Cerebellar cortex (tissue), 1 donor: ENCODE measurements at regions not wholly inside any gene's neighbourhood (a gene's known extent, or its start where the extent isn't known, plus 50 kb on each side); places are given as distances from the start of the nearest gene placed in this dataset.
"Not testable (repeated sequence)": the region's sequence is repeated elsewhere in the genome, so short reads cannot be mapped to it uniquely, and the experiment has no call there.

ENCODE experiments used
- DNase-seq: peaks from one replicate; pipeline ENCODE4 v3.0.0-alpha.2; 2015; ENCODE audit warnings: low spot score

DNA sequence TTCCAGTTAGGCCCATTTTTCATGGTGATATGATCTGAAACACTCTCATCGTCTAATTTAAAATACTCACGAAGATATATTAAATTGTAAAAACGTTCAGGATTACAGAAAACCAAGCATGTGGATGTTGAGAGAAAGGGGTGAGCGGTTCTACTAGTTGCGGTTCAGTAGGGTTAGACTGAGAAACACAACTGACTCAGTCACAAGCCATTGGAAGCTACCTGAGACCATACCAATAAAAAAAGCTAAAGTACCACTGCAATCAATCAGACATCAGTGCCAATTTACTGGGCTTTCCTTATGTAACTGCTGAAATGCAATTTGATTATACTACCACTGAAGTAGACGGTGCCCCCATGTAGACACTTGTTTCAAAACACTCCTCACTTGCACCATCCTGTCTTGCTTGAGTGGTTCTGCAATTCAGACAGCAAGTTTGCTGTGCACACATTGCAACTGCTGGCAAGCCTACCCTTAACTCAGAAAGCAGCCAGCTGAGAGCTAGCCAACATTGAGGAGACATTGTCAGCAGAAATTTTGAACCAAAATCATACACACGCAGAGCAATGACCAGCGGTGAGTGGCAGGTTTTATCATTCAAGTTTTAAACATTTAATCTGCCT lies 368.7 kb upstream of the ARHGEF26 start:
- no peak for DNase-seq

DNA sequence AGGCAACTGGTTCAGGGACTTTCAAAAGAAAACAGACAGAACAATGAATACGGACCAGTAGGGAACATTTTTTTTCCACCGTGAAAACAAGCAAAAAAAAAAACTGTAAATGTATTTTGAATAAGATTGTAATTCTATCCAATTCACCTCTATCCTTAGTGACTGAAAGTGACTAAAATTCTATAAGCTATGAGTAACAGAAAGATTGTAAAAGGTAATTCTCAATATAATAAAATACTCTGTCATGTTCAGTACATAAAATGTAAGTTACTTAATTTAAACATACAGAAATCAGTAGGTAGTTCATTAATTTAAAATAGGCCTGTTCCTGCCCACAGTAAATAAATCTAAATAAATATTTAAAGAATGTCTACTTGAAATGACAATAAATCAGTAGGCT lies 368.2 kb upstream of the ARHGEF26 start:
- DNase-seq, result no peak

DNA sequence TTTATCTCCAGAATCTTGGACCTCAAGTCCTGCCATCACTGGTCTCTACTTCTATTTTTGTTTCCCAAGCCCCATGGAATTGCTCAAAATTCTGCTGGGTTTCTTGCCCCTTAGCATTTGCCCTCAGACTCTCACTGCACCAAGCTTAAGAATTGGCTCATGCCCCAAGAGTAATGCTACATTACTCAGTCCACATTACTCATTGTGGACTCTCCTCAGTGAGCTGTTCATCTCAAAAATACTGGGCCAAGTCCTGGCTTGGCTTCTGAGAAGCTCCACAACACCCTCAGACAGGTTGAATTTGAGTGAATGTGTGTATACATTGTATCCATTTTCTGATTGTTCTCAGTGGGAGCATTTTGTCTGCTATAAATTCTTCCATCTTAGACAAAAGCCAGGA lies 364.4 kb upstream of the ARHGEF26 start:
- DNase-seq, result no peak

DNA sequence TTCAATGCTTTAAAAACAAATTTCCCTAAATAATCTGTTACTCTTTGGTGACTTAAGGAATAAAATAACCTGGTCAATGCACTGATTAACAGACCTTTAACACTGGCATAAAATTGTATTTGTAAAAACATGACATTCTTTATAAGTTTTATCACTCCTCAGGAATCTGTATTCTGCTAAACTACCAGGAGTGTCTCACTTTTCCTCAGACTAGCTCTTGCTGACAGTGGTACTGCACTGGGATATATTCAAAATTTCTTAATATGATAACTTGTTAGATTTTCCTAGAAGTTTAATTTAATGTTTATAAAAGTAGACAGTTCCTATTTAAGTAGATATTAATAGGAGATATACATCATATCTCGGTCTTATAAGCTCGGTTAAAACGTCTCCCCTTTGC lies 363.4 kb upstream of the ARHGEF26 start:
- no peak for DNase-seq

DNA sequence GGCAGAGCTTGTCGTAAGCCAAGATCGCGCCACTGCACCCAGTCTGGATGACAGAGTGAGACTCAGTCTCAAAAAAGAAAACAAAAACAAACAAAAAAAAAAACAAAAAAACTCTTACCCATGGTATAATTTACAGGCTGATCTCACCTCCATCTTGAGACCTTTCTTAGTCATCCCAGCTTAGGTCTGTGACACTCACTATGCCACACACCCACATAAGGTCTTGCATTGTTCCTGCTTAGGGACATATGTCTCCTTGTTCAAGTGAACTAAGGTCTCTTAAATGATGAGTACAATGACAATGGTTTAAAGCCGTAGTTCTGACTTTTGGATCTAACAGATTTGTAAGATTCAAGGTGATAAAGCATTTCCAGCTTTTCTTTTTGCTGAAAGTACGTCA lies 360.2 kb upstream of the ARHGEF26 start:
- DNase-seq, result no peak

DNA sequence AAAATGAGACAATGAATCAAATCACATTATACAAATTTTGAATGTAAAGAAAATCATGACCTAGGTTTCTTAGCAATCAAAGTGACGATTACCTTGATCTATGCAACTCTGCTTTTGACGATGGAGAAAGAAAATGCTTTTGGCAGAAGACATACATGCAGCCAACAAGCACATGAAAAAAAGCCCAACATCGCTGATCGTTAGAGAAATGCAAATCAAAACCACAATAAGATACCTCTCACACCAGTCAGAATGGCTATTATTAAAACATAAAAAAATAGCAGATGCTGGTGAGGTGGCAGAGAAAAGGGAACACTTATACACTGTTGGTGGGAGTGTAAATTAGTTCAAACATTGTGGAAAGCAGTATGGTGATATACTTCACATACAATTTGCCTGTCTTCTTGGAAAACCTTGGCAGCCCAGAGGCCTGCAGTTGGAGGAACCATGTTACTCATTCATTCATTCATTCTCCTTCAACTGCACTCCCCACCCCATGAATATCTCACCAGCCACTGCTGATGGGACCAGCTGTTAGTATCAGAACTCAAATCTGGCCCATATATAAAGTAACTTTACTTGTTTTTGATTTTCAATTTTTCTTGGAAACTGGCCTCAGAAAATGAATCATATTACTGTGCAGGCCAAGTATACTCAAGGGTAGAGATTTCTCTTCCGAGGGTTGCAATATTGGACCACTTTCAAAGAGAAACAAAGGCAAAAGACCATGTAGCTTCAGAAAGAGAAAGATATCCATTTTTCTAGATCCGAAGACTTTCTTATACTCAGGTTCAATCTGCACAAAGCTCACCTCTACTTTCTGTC lies 358.6 kb upstream of the ARHGEF26 start:
- no peak for DNase-seq

DNA sequence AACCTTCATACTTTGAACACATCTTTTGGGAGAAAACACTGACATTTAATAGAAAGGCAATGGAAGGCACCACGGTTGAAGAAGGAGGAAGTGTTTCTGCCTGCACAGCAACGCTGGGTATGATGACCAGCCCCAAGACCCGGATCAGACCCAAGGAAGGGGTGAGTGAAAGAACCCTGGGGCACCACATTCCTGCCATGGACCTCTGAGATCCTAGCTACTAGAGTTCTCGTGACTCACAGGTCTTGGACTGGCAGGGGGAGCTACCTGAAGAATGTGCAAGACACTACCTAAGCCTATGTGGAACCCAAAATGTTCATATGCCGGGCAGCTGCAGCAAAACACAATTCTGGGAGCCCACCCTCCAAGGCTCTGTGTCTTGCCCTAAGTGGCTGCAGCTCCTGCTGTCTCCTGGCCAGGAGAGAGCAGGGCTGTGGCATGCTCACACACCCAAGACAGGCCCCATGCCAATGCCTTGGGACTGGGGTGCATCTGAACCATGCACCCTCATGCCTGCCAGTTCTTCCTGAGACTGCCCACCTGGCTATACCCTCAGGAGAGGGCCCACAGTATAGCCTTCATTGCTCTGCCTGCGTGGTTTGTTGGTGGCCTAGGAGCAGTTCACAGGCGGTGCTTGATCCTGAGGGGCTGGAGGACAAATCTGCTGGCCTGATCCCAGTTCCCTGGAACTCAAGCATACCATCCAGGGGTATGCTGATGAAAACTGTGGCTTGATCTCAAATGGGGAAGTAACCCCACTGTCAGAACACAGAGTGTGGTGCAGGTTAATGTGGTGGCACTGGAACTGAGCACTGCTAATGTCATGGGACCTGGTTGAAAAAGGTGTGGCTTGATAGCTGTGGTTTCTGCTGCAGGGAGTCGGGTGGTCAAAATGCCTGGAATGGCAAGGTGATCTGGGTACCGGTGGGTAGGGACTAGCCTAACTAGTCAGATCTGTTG lies 353.3 kb upstream of the ARHGEF26 start:
- DNase-seq, result no peak

DNA sequence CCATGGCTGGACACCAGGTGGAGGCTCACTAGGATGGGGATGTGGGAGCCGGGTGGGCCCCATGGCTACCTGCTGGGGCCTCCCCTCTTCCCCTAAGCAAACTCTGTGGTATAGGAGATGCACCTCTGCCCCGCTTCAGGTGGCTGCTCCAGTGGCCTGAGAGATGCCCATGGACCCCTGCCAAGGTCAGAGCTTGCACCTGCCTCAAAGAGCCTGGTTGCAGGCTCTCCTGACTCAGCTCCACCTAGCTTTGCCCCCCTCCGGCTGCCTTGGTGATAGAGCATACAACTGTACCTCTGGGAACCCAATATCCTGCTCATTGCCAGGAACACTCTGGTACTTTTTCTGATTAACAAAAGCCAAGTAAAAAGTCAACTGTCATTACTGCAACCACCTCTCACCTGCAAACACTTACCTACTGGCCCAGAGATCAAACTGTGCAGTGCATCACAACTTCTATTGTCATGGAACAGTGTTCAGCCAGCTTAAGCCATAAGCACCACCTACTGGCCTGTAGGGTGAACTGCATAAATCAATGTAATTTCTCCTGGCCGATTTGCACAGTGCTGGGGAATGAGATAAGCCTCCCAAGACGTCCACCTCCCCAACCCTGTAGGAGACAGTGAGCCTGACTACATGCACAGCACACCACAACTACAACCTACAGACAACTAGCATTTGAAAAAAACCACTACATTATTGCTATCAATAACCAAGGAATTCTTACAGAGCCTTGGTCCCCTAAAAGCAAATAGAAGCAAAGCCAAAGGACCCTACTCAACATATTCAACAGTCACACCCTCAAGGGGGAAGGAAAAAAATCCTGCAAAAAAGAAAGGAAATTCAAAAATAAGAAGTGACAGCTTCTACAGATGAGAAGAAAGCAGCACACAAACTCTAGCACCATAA lies 352.4 kb upstream of the ARHGEF26 start:
- peak; percentile 21 for DNase-seq

DNA sequence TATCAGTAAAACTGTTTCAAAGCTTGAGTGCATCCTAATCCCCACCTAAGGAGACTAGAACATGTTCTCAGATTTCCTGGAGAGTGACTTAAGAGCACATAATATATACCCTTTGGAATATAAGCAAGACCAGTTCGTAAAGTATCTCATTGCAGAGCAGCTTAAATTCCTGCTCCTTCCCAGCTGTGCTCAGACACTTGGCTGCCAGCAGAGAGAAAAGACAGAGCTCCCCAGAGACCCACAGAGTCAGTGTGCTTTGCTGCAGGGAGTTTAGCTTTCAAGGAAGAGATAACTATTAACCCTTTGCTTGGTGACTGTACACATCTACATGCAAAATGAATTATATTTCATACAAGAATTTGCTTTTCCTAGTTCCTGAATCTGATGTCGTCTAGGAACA lies 338.1 kb upstream of the ARHGEF26 start:
- DNase-seq, result no peak

DNA sequence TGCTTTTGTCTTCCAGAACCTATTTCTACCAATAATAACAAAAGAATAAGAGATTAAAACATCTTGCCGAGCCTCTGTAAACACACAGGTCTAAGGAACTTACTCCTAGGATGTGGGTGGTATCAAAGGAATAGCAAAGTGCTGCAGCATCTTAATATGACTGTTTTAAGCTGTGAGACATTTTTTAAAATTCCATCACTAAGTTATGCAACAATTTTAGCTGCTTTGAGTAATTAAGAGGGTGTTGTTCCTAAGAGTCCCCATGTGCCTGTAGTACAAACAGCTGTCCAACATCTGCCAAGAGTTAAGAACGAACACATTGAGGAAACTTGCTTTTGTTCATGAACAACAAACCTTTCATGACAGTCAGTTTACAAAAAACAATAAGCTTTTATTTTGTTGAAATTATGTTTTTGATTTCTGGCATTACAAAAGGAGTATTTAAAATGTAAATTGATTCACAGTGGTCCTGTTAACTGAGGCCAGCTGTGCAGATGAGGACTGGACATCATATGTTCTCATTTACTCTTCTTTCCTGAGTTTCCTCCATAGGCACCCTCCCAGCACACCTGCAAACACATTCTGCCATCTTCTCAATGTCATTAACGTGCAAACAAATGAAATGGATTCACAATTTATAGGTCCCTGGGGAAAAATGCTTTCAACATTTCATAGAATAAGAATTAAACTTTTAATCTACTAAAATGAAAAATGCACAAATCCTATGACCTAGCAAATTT lies 337.3 kb upstream of the ARHGEF26 start:
- no peak for DNase-seq

DNA sequence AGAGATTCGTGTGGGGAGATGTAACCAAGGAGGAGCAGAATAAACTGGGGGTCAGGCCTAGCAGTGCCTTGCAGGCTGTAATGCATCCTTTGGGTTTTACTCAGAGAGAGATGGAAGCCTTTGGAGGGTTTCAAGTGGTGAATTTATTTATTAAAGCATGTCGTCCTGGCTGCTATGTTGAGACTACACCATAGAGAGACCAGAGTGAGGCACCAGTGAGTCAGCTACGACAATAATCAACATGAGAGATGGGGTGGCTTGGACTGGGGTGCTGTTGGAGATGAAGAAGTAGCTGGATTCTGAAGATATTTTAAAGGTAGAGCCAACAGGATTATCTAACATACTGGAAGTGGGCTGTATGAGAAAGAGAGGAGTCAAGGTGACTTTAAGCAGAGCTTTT lies 335.3 kb upstream of the ARHGEF26 start:
- DNase-seq, result no peak

DNA sequence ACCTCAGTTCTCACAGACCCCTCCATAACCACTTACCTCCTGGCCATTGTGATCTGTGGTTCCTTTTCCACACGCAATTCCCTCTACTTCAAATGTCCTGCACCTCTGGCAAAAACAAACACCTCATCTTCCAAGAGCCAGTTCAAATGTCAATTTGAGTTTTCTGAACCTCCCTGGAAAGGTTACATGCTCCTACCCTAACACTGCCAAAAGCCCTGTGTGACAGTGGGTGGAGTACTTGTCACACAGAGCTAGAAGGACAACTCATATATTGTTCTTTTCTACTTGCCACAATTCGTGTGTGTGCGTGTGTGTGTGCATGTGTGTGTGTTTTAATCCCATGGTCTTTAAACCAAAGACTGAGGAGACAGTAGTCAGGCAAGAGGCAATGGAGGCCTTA lies 331.8 kb upstream of the ARHGEF26 start:
- DNase-seq, result no peak

DNA sequence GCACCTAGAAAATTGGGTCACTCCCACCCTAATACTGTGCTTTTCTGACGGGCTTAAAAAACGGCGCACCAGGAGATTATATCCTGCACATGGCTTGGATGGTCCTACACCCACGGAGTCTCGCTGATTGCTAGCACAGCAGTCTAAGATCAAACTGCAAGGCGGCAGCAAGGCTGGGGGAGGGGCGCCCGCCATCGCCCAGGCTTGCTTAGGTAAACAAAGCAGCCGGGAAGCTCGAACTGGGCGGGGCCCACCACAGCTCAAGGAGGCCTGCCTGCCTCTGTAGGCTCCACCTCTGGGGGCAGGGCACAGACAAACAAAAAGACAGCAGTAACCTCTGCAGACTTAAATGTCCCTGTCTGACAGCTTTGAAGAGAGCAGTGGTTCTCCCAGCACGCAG lies 324.1 kb upstream of the ARHGEF26 start:
- DNase-seq, result not testable (repeated sequence)

DNA sequence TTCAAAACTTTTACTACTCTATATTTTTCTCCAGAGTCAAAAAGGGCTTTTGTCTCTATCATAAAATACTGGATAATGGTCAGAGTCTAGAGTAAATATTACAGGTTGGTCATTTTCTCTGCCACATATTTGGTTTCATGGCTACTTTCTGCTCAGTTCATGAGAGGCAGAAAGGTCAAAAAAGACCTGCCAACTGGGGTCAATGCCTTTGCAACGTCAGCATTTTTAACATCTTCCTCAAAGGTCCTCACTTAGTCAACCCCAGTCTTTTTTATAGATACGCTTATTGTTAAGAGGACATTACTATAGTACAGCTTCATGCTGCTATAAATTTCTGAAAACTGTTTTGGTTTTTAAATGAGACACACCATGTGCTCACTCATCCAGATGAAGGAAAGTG lies 312.1 kb upstream of the ARHGEF26 start:
- DNase-seq, result no peak

DNA sequence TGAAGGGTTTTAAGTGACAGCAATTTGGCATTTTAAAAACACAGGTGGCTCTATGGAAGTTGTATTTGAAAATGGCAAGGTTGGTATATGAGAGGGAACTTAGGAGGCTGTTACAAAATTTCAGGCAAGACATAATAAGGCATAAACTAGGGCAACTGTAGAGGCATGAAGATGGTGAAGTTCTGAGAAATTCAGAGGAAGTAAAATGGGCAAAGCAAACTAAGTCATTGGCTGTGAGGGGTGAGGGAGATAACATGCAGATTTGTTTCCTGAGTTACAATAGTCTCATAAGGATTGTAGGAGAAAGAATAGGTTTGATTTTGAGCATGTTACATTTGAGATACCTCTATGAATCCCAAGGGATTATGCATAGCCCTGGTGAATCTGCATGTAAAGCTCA lies 302.9 kb upstream of the ARHGEF26 start:
- no peak for DNase-seq

DNA sequence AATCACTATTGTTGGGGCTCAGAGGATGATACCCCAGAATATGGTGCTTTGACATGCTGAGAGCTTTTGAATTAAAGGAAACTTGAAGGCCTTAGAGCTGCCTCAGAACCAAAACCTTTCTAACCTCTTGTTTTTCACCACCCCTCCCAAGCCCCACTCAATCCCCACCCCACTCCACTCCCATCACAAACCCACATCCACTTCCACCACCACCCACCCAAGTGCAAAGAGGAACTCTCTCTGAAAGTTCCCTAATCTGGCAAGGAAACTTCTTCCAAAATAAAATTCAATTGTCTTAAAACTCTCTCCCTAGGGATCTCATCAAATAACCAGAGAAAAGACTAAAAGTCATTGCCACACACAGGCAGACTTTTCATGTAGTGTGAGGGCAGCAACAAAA lies 301.2 kb upstream of the ARHGEF26 start:
- no peak for DNase-seq

DNA sequence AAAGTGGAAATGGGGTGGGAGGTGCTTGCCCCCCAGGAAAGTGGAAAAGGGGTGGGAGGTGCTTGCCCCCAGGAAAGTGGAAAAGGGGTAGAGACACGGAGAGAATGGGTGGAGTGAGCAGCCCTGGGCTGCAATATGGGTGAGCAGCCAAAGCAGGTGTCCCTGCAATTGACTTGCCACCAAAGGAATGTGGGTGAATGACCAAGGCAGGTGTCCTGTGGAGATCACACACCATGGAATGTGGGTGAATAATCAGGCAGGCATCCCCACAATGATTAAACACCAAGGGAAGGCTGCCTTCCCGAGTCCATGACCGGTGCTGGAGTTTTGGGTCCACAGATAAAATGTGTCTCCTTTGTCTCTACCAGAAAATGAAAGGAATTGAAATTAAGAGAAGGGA lies 292.8 kb upstream of the ARHGEF26 start:
- DNase-seq, result not testable (repeated sequence)

DNA sequence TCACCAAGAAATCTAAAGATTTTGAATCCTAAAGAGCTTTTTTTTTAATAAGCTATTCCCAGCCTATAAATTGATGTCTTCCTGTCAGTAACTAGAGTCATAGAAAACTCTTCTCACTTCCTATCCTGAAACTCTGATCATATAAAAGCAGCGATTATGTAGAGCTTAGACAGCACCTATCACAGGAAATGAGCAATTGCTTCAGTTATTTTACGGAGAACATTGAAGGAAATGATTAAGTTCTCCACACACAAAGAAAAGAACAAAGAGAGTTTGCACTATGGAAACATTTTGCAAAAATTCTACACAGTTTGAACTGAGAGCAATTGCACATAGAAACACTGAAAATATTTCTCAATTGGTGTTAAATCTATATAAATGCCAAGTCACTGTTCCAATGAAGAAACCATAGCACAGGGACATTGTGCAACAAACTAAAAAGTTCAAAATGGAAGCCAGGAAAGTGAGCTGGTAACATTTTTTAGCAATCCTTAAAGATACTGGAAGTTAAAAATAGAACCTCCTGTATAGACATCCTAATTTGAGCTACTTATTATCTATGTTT lies 291.5 kb upstream of the ARHGEF26 start:
- no peak for DNase-seq

DNA sequence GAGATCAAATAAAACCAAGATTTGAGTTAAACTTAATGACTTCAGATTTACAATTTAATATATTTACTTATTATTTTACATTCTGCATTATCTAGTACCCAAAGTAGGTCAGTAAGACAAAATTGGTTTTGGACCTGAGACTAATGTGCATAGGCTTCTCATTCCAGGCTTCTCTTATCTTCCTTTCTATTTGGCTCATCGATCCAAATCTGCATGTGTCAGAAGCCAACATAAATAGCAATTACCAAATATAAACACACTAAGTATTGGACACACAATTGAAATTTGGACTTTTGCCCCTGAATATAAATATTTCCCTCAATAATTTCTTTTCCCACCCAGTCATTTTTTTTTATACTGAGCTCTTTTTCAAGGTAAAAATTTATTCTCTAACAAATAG lies 290.6 kb upstream of the ARHGEF26 start:
- no peak for DNase-seq

DNA sequence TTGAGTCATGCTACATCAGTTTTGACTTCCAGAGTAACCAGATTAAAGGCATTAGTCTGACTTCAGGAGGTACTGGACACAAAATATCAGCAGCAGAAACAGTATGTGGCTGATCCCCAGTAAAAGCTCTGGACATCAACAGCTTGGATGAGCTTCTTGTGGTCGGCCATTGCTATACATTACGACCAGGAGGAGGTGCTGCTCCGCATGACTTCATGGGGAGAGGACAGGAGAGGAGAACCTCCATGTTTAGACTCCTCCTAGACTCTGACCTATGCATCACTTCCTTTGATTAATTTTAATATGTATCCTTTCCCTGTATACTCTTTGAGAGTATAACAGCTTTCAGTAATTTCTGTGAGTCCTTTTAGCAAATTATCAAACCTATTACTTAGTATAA lies 285.6 kb upstream of the ARHGEF26 start:
- no peak for DNase-seq

DNA sequence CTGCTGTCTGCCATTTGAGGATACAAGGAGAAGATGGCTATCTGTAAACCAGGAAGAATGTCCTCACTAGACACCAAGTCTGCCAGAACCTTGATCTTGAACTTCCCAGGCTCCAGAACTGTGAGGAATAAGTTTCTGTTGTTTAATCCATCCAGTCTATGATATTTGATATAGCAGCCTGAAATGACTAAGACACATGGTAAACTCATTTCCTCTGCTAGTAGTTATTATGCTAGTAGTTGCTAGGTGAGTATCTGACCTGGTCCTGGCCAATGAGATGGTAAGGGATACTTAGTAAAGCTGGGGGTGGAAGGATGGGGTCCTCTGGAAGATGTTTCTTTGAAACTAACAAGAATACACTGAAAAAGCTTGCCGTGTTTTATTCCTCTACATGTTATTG lies 280.7 kb upstream of the ARHGEF26 start:
- DNase-seq, result no peak
